ENCODE measurements at regions not wholly inside any gene's neighbourhood (a gene's known extent, or its start where the extent isn't known, plus 50 kb on each side); places are given as distances from the start of the nearest gene placed in this dataset.
A peak's percentile ranks its signal among the peaks of the same experiment; 100 is the strongest.

- ChIA-PET CTCF (no interaction called here), POLR2A (no interaction called here)
- intact Hi-C loops (cut with DNase I, micrococcal nuclease): no loop called here
- Mint-ChIP-seq H3K36me3 (ENCODE audit: low read depth) (peaks cover 3% of the 10 kb centered on the region), H3K9me3 (ENCODE audit: low read depth) (peaks cover 11% of the 10 kb centered on the region), H3K27ac (no peak overlapping the region), H3K27me3 (peaks cover 3% of the 10 kb centered on the region), H3K4me3 (no peak overlapping the region), H3K4me1 (no peaks in the 10 kb centered on the region)
- DNase-seq (no peak), ATAC-seq (no peak)
These were observed 414.6 kb upstream of the PROK2 start for GRCh38 chr3:72199530-72199929.

- DNase-seq: no peak
- ChIA-PET CTCF (no interaction called here), POLR2A (no interaction called here)
- ATAC-seq: no peak
- peaks cover 3% of the 10 kb centered on the region for H3K36me3 Mint-ChIP-seq (ENCODE audit: low read depth)
- no peak overlapping the region for H3K27ac Mint-ChIP-seq
- H3K9me3 Mint-ChIP-seq (ENCODE audit: low read depth): peaks cover 20% of the 10 kb centered on the region
- intact Hi-C loops (cut with DNase I, micrococcal nuclease): no loop called here
- no peak overlapping the region for H3K4me3 Mint-ChIP-seq
- H3K27me3 Mint-ChIP-seq: peaks cover 3% of the 10 kb centered on the region
- H3K4me1 Mint-ChIP-seq: no peaks in the 10 kb centered on the region
These were observed 411.5 kb upstream of the PROK2 start for GRCh38 chr3:72196377-72196929.

DNA sequence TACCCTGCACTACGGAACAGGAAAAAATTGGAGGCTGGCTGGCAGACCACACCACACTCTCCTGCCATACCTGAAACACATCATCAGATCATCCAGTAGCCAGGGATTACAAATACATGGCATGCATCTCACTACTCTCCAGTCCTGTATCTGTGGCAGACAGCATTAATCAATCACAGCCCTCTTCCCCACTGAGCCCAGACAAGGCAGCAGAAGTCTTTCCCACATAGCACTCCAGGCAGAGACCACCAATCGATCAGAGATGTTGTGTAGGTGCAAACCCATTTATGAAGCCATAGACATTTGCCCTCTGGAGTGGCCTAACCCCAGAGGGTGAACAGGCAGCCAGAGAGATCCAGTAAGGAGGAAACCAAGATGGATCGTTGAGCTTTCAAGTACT is 410.9 kb upstream of the PROK2 start:
- H3K4me1 Mint-ChIP-seq: no peaks in the 10 kb centered on the region
- intact Hi-C loops (cut with DNase I, micrococcal nuclease): no loop called here
- DNase-seq: no peak
- H3K4me3 Mint-ChIP-seq: no peak overlapping the region
- no peak overlapping the region for H3K27ac Mint-ChIP-seq
- ChIA-PET CTCF (no interaction called here), POLR2A (no interaction called here)
- H3K36me3 Mint-ChIP-seq (ENCODE audit: low read depth): peaks cover 2% of the 10 kb centered on the region
- no peak for ATAC-seq
- peaks cover 2% of the 10 kb centered on the region for H3K27me3 Mint-ChIP-seq
- peaks cover 19% of the 10 kb centered on the region for H3K9me3 Mint-ChIP-seq (ENCODE audit: low read depth)

DNA sequence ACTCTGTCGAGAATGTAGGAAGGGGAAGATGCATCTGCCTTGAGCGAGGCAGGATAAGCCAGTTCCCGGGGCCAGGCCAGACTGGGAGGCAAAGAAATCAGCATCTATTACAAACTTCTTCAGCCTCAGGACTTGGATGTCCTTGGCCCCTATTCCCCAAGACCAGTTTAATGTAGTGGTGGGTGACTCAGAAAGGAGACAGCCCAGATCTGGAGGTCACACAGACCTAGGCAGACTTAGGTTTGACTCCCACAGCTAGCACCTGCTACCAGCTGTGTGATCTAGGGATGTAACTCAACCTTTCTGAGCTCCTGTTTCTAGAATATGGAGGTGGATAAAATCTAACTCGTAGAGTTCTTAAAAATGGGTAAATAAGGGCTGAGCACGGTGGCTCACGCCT is 409.5 kb upstream of the PROK2 start:
- H3K36me3 Mint-ChIP-seq (ENCODE audit: low read depth): no peaks in the 10 kb centered on the region
- H3K9me3 Mint-ChIP-seq (ENCODE audit: low read depth): peaks cover 9% of the 10 kb centered on the region
- intact Hi-C loops (cut with DNase I, micrococcal nuclease): no loop called here
- DNase-seq: no peak
- H3K4me1 Mint-ChIP-seq: peaks cover 2% of the 10 kb centered on the region
- ChIA-PET POLR2A (no interaction called here), CTCF (no interaction called here)
- no peak overlapping the region for H3K27ac Mint-ChIP-seq
- H3K27me3 Mint-ChIP-seq: no peaks in the 10 kb centered on the region
- H3K4me3 Mint-ChIP-seq: no peak overlapping the region
- no peak for ATAC-seq

DNA sequence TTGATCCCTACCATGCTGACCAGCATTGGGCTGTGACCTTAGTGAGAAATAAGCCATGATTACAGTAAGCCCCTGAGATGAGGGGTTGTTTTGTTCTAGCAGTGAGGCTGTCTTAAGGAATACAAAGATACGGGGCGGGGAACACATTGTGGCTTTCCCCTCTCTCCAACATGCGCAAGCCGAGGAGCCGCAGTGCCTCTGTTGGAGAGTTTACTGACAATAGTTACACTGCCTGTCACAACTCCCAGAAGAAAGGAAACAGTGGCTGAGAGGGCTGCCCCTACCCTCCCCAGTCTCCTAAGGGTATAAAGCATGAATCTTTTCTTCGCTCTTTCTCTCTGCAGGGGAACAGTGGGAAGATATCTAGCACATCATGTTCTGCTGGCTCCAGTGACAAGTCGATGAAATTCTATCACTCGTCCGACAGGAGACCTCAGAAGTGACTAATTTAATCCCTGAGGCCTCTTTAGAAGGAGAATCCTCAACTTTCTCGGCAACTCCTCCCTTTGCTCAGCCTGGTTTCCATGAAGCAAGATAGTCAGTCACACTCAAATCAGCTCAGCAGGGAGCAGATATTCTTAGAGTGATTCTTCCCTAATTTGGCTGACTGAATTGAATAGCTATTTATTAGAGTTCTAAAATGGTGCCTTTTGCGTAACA is 409.0 kb upstream of the PROK2 start:
- no peak for DNase-seq
- H3K36me3 Mint-ChIP-seq (ENCODE audit: low read depth): no peaks in the 10 kb centered on the region
- CTCF ChIA-PET: no interaction called here
- no peak for ATAC-seq
- peaks cover 5% of the 10 kb centered on the region for H3K4me1 Mint-ChIP-seq
- intact Hi-C loops (cut with DNase I, micrococcal nuclease): no loop called here
- peaks cover 9% of the 10 kb centered on the region for H3K9me3 Mint-ChIP-seq (ENCODE audit: low read depth)
- POLR2A ChIA-PET: no interaction called here
- no peaks in the 10 kb centered on the region for H3K27me3 Mint-ChIP-seq
- no peak overlapping the region for H3K27ac Mint-ChIP-seq
- no peak overlapping the region for H3K4me3 Mint-ChIP-seq

DNA sequence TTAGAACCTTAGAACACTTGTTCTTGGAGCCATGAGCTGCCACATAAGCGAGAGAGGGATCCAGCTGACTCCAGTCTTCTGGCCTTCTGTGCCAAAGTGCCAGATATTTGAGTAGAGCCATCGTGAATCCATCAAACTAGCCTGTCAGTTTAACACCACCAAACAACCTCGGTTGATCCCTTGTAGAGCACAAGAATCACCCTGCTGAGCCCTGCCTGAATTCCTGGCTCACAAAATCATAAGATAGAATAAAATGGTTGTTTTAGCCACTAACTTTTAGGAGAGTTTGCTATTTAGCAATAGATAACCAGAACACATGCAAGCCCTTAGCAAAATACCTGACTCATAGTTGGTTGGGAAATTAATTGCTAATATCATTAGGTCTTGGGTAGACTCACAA is 407.6 kb upstream of the PROK2 start:
- ChIA-PET POLR2A (no interaction called here), CTCF (interaction anchor here (0.6 to 1.0 kb wide), 2 partner anchors 11 to 68 kb away, joined by 3 to 4 read pairs; no protein-coding TSS in a partner anchor)
- Mint-ChIP-seq H3K4me3 (no peak overlapping the region), H3K4me1 (peaks cover 5% of the 10 kb centered on the region), H3K27ac (no peak overlapping the region), H3K27me3 (no peaks in the 10 kb centered on the region), H3K36me3 (ENCODE audit: low read depth) (no peaks in the 10 kb centered on the region), H3K9me3 (ENCODE audit: low read depth) (peaks cover 9% of the 10 kb centered on the region)
- intact Hi-C loops (cut with DNase I, micrococcal nuclease): no loop called here
- DNase-seq: no peak
- ATAC-seq: no peak

- Mint-ChIP-seq H3K36me3 (ENCODE audit: low read depth) (no peaks in the 10 kb centered on the region), H3K27ac (no peak overlapping the region), H3K27me3 (no peaks in the 10 kb centered on the region), H3K4me3 (no peak overlapping the region), H3K4me1 (peaks cover 11% of the 10 kb centered on the region), H3K9me3 (ENCODE audit: low read depth) (peaks cover 9% of the 10 kb centered on the region)
- ChIA-PET POLR2A (no interaction called here), CTCF (interaction anchor here (1.0 kb wide), 1 partner anchor 12 kb away, joined by 4 read pairs; no protein-coding TSS in a partner anchor)
- intact Hi-C loops (cut with DNase I, micrococcal nuclease): no loop called here
- no peak for DNase-seq
- ATAC-seq: no peak
These were observed 406.4 kb upstream of the PROK2 start for GRCh38 chr3:72191209-72191960.

DNA sequence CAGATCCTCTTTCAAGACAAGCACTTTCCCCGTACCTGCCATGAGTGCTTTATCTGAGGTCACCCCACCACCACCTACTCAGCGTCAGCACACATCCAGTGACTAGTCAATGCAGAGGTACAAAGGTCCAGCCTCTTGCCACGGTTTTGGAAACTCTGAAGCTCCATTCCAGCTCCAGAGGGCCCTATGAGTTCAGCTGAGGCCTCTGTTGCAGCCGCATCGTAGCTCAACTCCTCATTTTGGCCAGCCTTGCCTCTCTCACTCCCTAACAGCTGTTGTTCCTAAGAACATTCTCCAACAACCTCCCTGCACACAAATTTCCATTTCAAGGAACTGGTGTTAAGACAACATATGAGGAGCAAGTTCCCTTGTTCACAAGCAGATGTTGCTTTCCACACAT is 405.1 kb upstream of the PROK2 start:
- H3K27ac Mint-ChIP-seq: no peak overlapping the region
- CTCF ChIA-PET: interaction anchor here (0.8 kb wide), 1 partner anchor 475 kb away, joined by 3 read pairs; no protein-coding TSS in a partner anchor
- POLR2A ChIA-PET: no interaction called here
- intact Hi-C loops (cut with DNase I, micrococcal nuclease): no loop called here
- H3K9me3 Mint-ChIP-seq (ENCODE audit: low read depth): peaks cover 9% of the 10 kb centered on the region
- no peak overlapping the region for H3K4me3 Mint-ChIP-seq
- no peaks in the 10 kb centered on the region for H3K36me3 Mint-ChIP-seq (ENCODE audit: low read depth)
- peaks cover 15% of the 10 kb centered on the region for H3K4me1 Mint-ChIP-seq
- ATAC-seq (no peak), DNase-seq (no peak)
- H3K27me3 Mint-ChIP-seq: no peaks in the 10 kb centered on the region

DNA sequence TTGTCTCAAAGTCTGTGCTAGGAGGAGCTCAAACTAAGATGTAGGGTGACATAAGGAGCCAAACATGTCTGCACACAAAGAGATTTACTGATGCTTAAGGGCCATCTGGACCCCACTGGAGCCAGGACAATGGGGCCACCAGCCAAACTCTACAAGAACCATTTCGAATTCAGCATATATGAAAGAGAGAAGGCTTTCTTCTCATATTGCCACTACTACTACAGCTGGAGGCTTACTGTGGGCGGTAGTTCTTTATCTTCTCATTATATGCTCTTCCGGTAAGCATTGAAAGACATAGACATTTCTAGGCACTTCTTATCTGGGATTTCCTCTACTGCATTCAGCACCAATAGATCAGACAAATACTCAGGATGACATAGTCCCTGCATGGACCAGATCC is 404.4 kb upstream of the PROK2 start:
- POLR2A ChIA-PET: no interaction called here
- peaks cover 15% of the 10 kb centered on the region for H3K4me1 Mint-ChIP-seq
- H3K4me3 Mint-ChIP-seq: no peak overlapping the region
- H3K9me3 Mint-ChIP-seq (ENCODE audit: low read depth): peaks cover 9% of the 10 kb centered on the region
- DNase-seq: no peak
- no peaks in the 10 kb centered on the region for H3K27me3 Mint-ChIP-seq
- H3K36me3 Mint-ChIP-seq (ENCODE audit: low read depth): no peaks in the 10 kb centered on the region
- no peak for ATAC-seq
- intact Hi-C loops (cut with DNase I, micrococcal nuclease): loop anchor here in 1 of 2 experiments (5.0 kb wide), 1 partner anchor 73 kb away; no protein-coding TSS in a partner anchor
- no peak overlapping the region for H3K27ac Mint-ChIP-seq
- CTCF ChIA-PET: interaction anchor here (0.6 to 0.7 kb wide), 2 partner anchors 367 to 458 kb away, joined by 3 to 4 read pairs; no protein-coding TSS in a partner anchor

GRCh38 chr3:72188536-72188935 is 403.6 kb upstream of the PROK2 start:
- CTCF ChIA-PET: no interaction called here
- DNase-seq (no peak), ATAC-seq (no peak)
- no peak overlapping the region for H3K27ac Mint-ChIP-seq
- H3K4me1 Mint-ChIP-seq: peaks cover 15% of the 10 kb centered on the region
- no peak overlapping the region for H3K4me3 Mint-ChIP-seq
- POLR2A ChIA-PET: no interaction called here
- intact Hi-C loops (cut with DNase I, micrococcal nuclease): loop anchor here in 1 of 2 experiments (5.0 kb wide), 1 partner anchor 74 kb away; no protein-coding TSS in a partner anchor
- H3K9me3 Mint-ChIP-seq (ENCODE audit: low read depth): peaks cover 9% of the 10 kb centered on the region
- no peaks in the 10 kb centered on the region for H3K36me3 Mint-ChIP-seq (ENCODE audit: low read depth)
- H3K27me3 Mint-ChIP-seq: no peaks in the 10 kb centered on the region

DNA sequence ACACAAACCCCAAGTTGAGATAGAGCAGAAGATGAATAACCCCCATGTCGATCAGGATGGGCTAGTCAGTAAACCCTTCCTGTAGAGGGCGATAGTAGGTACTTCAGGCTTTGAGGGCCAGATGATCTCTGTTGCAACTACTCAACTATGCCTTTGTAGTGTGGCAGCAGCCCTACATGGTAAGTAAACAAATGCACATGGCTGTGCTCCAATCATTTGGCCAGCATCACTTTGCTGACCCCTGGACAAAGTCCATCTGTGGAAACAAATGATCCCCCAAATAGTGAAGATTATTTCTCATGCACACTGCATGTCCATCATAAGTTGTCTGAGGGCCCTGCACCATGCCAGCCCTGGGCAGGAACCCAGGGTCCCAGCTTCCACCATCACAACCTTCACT is 402.2 kb upstream of the PROK2 start:
- intact Hi-C loops (cut with DNase I, micrococcal nuclease): loop anchor here in 1 of 2 experiments (5.0 kb wide), 1 partner anchor 75 kb away; no protein-coding TSS in a partner anchor
- CTCF ChIA-PET: interaction anchor here (1.1 kb wide), 1 partner anchor 476 kb away, joined by 4 read pairs; no protein-coding TSS in a partner anchor
- no peak overlapping the region for H3K4me3 Mint-ChIP-seq
- no peaks in the 10 kb centered on the region for H3K36me3 Mint-ChIP-seq (ENCODE audit: low read depth)
- ATAC-seq: no peak
- POLR2A ChIA-PET: no interaction called here
- H3K9me3 Mint-ChIP-seq (ENCODE audit: low read depth): peaks cover 4% of the 10 kb centered on the region
- peaks cover 5% of the 10 kb centered on the region for H3K27me3 Mint-ChIP-seq
- peaks cover 15% of the 10 kb centered on the region for H3K4me1 Mint-ChIP-seq
- no peak for DNase-seq
- H3K27ac Mint-ChIP-seq: no peak overlapping the region

DNA sequence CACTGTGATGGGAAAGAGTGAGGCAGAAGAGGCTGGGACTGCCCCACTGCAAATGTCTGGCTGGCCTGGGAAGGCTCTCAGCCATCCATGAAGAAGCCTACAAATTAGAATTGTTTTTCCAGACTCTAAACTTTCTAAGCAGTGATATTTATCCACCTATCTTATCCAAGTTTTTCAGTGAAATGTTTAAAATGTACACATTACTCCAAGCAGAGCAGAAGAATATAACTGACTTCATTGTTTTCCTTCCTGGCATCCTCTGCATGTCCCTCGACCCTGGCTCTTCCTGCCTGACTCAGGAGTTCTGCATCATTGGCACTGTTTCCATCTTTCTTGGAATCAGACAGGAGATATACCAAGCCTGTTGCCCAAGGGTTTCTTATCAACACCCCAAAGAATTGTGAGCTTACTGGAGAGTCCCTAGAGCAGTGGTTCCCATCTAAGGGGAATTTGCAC is 401.5 kb upstream of the PROK2 start:
- Mint-ChIP-seq H3K27me3 (peaks cover 10% of the 10 kb centered on the region), H3K4me1 (peaks cover 15% of the 10 kb centered on the region), H3K9me3 (ENCODE audit: low read depth) (no peaks in the 10 kb centered on the region), H3K36me3 (ENCODE audit: low read depth) (no peaks in the 10 kb centered on the region), H3K4me3 (no peak overlapping the region), H3K27ac (peak overlapping the region; percentile 26)
- intact Hi-C loops (cut with DNase I, micrococcal nuclease): loop anchor here in 1 of 2 experiments (5.0 kb wide), 1 partner anchor 76 kb away; no protein-coding TSS in a partner anchor
- ATAC-seq (no peak), DNase-seq (no peak)
- ChIA-PET POLR2A (no interaction called here), CTCF (no interaction called here)
